ENCODE measurements at regions not wholly inside any gene's neighbourhood (a gene's known extent, or its start where the extent isn't known, plus 50 kb on each side); places are given as distances from the start of the nearest gene placed in this dataset.

GRCh38 chr12:18992336-18992735, 137.2 kb upstream of the PLEKHA5 start:
- Histone ChIP-seq H4K5ac (ENCODE audit: low read depth, low read length) (no peak overlapping the region), H2BK15ac (ENCODE audit: low read depth, low read length) (no peak overlapping the region), H2BK5ac (ENCODE audit: low read depth, low read length, poor library complexity, severe bottlenecking) (no peak overlapping the region), H3K56ac (ENCODE audit: extremely low read depth, insufficient read depth, low read length) (no peak overlapping the region), H3K27ac (ENCODE audit: insufficient read depth, low read length) (no peak overlapping the region), H4K20me1 (ENCODE audit: insufficient read depth, low read length) (no peaks in the 10 kb centered on the region), H3K9me3 (ENCODE audit: control insufficient read depth, insufficient read depth, low read length) (no peaks in the 10 kb centered on the region), H3K9ac (ENCODE audit: low read depth, low read length) (no peak overlapping the region), H4K91ac (ENCODE audit: insufficient read depth, low read depth, low read length) (no peak overlapping the region), H4K8ac (ENCODE audit: low read depth in 2 of 2, low read length in 2 of 2) (no peak overlapping the region), H3K4me2 (ENCODE audit: low read depth, low read length) (no peak overlapping the region), H3K4me3 (ENCODE audit: insufficient read depth, low read depth, low read length) (no peak overlapping the region), H3K9me1 (ENCODE audit: insufficient read depth, low read length) (no peaks in the 10 kb centered on the region), H3K4ac (ENCODE audit: low read depth, low read length) (no peak overlapping the region), H3K4me1 (ENCODE audit: control insufficient read depth, insufficient read depth, low read length) (no peaks in the 10 kb centered on the region), H2AFZ (replicated peaks; ENCODE audit: low read length, poor library complexity) (no peak overlapping the region), H3K27me3 (ENCODE audit: control insufficient read depth, insufficient read depth, low read length) (no peaks in the 10 kb centered on the region), H3K18ac (ENCODE audit: low read depth, low read length) (no peak overlapping the region), H3K23ac (ENCODE audit: low read depth, low read length) (no peak overlapping the region), H2BK20ac (ENCODE audit: low read depth, low read length) (no peak overlapping the region), H3K36me3 (ENCODE audit: control insufficient read depth, insufficient read depth, low read length) (no peaks in the 10 kb centered on the region), H3K79me1 (ENCODE audit: low read depth in 1 of 2, low read length in 2 of 2) (no peaks in the 10 kb centered on the region), H2BK120ac (ENCODE audit: low read depth, low read length) (no peak overlapping the region), H3K14ac (replicated peaks; ENCODE audit: low read depth, low read length) (no peak overlapping the region), H2AK9ac (replicated peaks; ENCODE audit: low read depth, low read length, poor library complexity) (no peak overlapping the region), H2AK5ac (ENCODE audit: low read depth, low read length) (no peak overlapping the region)
- 83% methylated on average over 2 of the region's 2 CpGs; no CpG with 5 or more reads in 1 of the 2 experiments for WGBS, 2 experiments (ENCODE audit: extremely low coverage in 2 of 2, insufficient read length in 1 of 2)
- ATAC-seq (ENCODE audit: low read depth) (no peak), DNase-seq (no peak)
- BruUV-seq (replicated peaks), result no TSS peak
- intact Hi-C loops (cut with micrococcal nuclease), result no loop called here
- ChIA-PET POLR2A (ENCODE audit: unreplicated experiment) (no interaction called here), CTCF (no interaction called here)
- dilution Hi-C loops (cut with HindIII; ENCODE audit: low sequenced_read_pairs, unreplicated experiment), result no loop called here
- in situ Hi-C loops (cut with MboI; ENCODE audit: low sequenced_read_pairs), result no loop called here
- TF ChIP-seq RCOR1 (IDR thresholded peaks at IDR 0.05; ENCODE audit: insufficient replicate concordance, low read length), result no peak
- no peak for TF ChIP-seq FOS (IDR thresholded peaks at IDR 0.05; ENCODE audit: low read depth, low read length)
- TF ChIP-seq RFX5 (IDR thresholded peaks at IDR 0.05; ENCODE audit: low read depth, low read length), result no peak
- TF ChIP-seq, protein P1, sequence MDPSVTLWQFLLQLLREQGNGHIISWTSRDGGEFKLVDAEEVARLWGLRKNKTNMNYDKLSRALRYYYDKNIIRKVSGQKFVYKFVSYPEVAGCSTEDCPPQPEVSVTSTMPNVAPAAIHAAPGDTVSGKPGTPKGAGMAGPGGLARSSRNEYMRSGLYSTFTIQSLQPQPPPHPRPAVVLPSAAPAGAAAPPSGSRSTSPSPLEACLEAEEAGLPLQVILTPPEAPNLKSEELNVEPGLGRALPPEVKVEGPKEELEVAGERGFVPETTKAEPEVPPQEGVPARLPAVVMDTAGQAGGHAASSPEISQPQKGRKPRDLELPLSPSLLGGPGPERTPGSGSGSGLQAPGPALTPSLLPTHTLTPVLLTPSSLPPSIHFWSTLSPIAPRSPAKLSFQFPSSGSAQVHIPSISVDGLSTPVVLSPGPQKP (IDR thresholded peaks at IDR 0.05; ENCODE audit: borderline replicate concordance, low read depth, low read length), result no peak
- TF ChIP-seq BHLHE40 (IDR thresholded peaks at IDR 0.05; ENCODE audit: low read depth, low read length), result no peak
- TF ChIP-seq MAFK (IDR thresholded peaks at IDR 0.05; ENCODE audit: low read depth, low read length), result no peak
- no peak for TF ChIP-seq SMC3 (IDR thresholded peaks at IDR 0.05; ENCODE audit: low read depth, low read length)
- no peak for TF ChIP-seq CTCF (conservative IDR thresholded peaks at IDR 0.05; ENCODE audit: low read depth, low read length)
- TF ChIP-seq, protein P2, sequence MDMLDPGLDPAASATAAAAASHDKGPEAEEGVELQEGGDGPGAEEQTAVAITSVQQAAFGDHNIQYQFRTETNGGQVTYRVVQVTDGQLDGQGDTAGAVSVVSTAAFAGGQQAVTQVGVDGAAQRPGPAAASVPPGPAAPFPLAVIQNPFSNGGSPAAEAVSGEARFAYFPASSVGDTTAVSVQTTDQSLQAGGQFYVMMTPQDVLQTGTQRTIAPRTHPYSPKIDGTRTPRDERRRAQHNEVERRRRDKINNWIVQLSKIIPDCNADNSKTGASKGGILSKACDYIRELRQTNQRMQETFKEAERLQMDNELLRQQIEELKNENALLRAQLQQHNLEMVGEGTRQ (IDR thresholded peaks at IDR 0.05; ENCODE audit: low read depth, low read length), result no peak
- no peak for TF ChIP-seq RAD21 (IDR thresholded peaks at IDR 0.05; ENCODE audit: low read length)
- TF ChIP-seq NFE2L2 (IDR thresholded peaks at IDR 0.05; ENCODE audit: low read depth, low read length), result no peak
- no peak for TF ChIP-seq CEBPB (IDR thresholded peaks at IDR 0.05; ENCODE audit: low read depth, low read length)
- no peak for TF ChIP-seq MXI1 (IDR thresholded peaks at IDR 0.05; ENCODE audit: borderline replicate concordance, low read depth, low read length)
- TF ChIP-seq MAZ (IDR thresholded peaks at IDR 0.05; ENCODE audit: borderline replicate concordance, low read depth, low read length), result no peak
- TF ChIP-seq CHD1 (IDR thresholded peaks at IDR 0.05; ENCODE audit: low read depth, low read length), result no peak
- no peak for TF ChIP-seq POLR2A (IDR thresholded peaks at IDR 0.05; ENCODE audit: low read depth, low read length)

Measured in IMR-90 (cell line).